ENCODE measurements at regions not wholly inside any gene's neighbourhood (a gene's known extent, or its start where the extent isn't known, plus 50 kb on each side); places are given as distances from the start of the nearest gene placed in this dataset.

GRCh38 chr2:241933179-241933911 lies 63.8 kb downstream of the RTP5 start:
- TF ChIP-seq MYC (IDR thresholded peaks at IDR 0.05; ENCODE audit: low read depth, low read length) (no peak), POLR2A (IDR thresholded peaks at IDR 0.05; ENCODE audit: extremely low read depth, insufficient read length) (no peak)
- TF ChIP-seq, protein P1, sequence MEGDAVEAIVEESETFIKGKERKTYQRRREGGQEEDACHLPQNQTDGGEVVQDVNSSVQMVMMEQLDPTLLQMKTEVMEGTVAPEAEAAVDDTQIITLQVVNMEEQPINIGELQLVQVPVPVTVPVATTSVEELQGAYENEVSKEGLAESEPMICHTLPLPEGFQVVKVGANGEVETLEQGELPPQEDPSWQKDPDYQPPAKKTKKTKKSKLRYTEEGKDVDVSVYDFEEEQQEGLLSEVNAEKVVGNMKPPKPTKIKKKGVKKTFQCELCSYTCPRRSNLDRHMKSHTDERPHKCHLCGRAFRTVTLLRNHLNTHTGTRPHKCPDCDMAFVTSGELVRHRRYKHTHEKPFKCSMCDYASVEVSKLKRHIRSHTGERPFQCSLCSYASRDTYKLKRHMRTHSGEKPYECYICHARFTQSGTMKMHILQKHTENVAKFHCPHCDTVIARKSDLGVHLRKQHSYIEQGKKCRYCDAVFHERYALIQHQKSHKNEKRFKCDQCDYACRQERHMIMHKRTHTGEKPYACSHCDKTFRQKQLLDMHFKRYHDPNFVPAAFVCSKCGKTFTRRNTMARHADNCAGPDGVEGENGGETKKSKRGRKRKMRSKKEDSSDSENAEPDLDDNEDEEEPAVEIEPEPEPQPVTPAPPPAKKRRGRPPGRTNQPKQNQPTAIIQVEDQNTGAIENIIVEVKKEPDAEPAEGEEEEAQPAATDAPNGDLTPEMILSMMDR (IDR thresholded peaks at IDR 0.05; ENCODE audit: low read depth, low read length): no peak
- H3K4me3 ChIP-seq (ENCODE audit: low read depth, low read length): no peak overlapping the region
- DNase-seq (ENCODE audit: low read depth): no peak

GRCh38 chr2:241935314-241935713 lies 65.8 kb downstream of the RTP5 start:
- no peak for DNase-seq (ENCODE audit: low read depth)
- no peak overlapping the region for H3K4me3 ChIP-seq (ENCODE audit: low read depth, low read length)
- TF ChIP-seq POLR2A (IDR thresholded peaks at IDR 0.05; ENCODE audit: extremely low read depth, insufficient read length): no peak
- no peak for TF ChIP-seq MYC (IDR thresholded peaks at IDR 0.05; ENCODE audit: low read depth, low read length)
- TF ChIP-seq, protein P1 (IDR thresholded peaks at IDR 0.05; ENCODE audit: low read depth, low read length): no peak
- no peak for TF ChIP-seq MAX (IDR thresholded peaks at IDR 0.05; ENCODE audit: low read depth, low read length)

DNA sequence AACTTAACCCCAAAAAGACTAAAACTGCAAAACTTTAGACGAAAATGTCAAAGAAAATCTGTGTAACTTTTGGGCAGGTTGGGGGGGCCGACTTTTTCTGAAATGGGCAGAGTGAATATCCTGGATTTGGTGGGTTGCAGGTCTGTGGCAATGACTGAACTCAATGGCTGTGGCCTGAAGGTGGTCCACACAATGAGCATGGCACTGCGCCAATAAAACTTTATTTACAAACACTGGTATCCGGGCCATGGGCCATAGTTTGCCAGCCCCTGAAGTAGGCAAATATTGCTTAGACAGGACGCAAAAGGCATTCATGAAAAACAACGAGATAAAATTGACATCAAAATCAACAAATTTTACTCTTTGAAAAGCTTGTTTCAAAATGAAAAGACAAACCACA lies 66.2 kb downstream of the RTP5 start:
- no peak for TF ChIP-seq MAX (IDR thresholded peaks at IDR 0.05; ENCODE audit: low read depth, low read length)
- TF ChIP-seq, protein P1 (IDR thresholded peaks at IDR 0.05; ENCODE audit: low read depth, low read length): no peak
- no peak for TF ChIP-seq MYC (IDR thresholded peaks at IDR 0.05; ENCODE audit: low read depth, low read length)
- no peak for TF ChIP-seq POLR2A (IDR thresholded peaks at IDR 0.05; ENCODE audit: extremely low read depth, insufficient read length)
- no peak for DNase-seq (ENCODE audit: low read depth)
- H3K4me3 ChIP-seq (ENCODE audit: low read depth, low read length): no peak overlapping the region

DNA sequence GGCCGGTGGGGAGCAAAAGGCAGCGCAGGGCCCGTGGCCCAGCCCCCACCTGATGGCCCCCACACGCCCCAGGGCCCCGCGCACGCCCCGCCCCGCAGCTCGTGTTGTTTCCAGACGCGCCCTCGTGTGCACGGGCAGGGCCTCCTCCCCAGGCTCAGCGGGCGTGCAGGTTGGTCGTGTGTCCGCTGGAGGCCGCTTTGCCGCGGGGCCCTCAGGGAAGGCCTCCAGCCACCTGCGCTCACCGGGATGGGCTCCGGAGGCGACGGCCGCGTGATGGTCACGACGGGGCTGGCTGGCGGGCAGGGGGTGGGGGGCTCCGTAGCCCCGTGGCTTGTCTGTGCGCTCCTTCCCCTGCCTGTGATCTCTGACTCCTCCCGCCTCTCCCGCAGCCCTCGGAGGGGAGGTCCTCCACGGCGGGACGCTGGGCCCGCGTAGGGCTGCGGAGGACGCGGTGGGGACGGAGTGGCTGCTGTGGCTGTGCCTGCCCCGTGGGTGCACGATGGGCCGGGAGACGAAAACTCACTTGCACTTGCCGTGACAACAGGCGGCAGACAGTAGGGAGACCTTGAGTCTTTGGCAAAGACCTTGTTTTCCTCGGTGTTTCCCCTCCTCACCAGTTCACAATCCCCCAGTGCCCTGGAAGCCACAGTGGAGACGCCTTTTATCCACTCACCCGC lies 67.1 kb downstream of the RTP5 start:
- TF ChIP-seq MYC (IDR thresholded peaks at IDR 0.05; ENCODE audit: low read depth, low read length): no peak
- no peak for TF ChIP-seq MAX (IDR thresholded peaks at IDR 0.05; ENCODE audit: low read depth, low read length)
- TF ChIP-seq, protein P1 (IDR thresholded peaks at IDR 0.05; ENCODE audit: low read depth, low read length): no peak
- no peak for TF ChIP-seq POLR2A (IDR thresholded peaks at IDR 0.05; ENCODE audit: extremely low read depth, insufficient read length)
- DNase-seq (ENCODE audit: low read depth): no peak
- no peak overlapping the region for H3K4me3 ChIP-seq (ENCODE audit: low read depth, low read length)

GRCh38 chr2:241937297-241937696 lies 67.8 kb downstream of the RTP5 start:
- no peak overlapping the region for H3K4me3 ChIP-seq (ENCODE audit: low read depth, low read length)
- DNase-seq (ENCODE audit: low read depth): no peak
- TF ChIP-seq MYC (IDR thresholded peaks at IDR 0.05; ENCODE audit: low read depth, low read length): no peak
- TF ChIP-seq POLR2A (IDR thresholded peaks at IDR 0.05; ENCODE audit: extremely low read depth, insufficient read length): no peak
- TF ChIP-seq MAX (IDR thresholded peaks at IDR 0.05; ENCODE audit: low read depth, low read length): no peak
- TF ChIP-seq, protein P1 (IDR thresholded peaks at IDR 0.05; ENCODE audit: low read depth, low read length): no peak
